Caco-2 (cell line): ENCODE measurements at regions not wholly inside any gene's neighbourhood (a gene's known extent, or its start where the extent isn't known, plus 50 kb on each side); places are given as distances from the start of the nearest gene placed in this dataset.

Source experiments
- BruUV-seq: library from RNA; stranded (reverse); fragments of 400-500 nt; replicated peaks from 2 replicates; lab custom pipeline; 2021; lab: Mats Ljungman, UMichigan
- CTCF ChIA-PET: fragments of 300-600 bp; sonication (Branson Sonifier 250); formaldehyde crosslinking; loops from one replicate; lab custom pipeline; 2022; ENCODE audit warnings: antibody characterized with exemption; lab: Charles Lee
- POLR2A ChIA-PET: fragments of 300-600 bp; sonication (Branson Sonifier 250); formaldehyde crosslinking; loops from one replicate; lab custom pipeline; 2022; ENCODE audit warnings: antibody characterized with exemption; lab: Charles Lee
- DNase-seq, 2 experiments: peaks; one replicate each; pipeline versions ENCODE4 v3.0.0 to v3.0.0-alpha.2; 2020 to 2022
- H3K27me3 ChIP-seq: replicated peaks from 2 replicates; pipeline ENCODE4 v1.6.0; 2011; ENCODE audit warnings: low read length; ENCODE audit not compliant: control insufficient read depth, insufficient read depth
- H3K36me3 ChIP-seq: 2 replicates; pipeline ENCODE4 v1.5.1; 2011; ENCODE audit warnings: low read length; ENCODE audit not compliant: control insufficient read depth, insufficient read depth
- H3K4me1 ChIP-seq: fragments of 250-450 bp; sonication (Bioruptor Pico); 2 replicates; pipeline ENCODE4 v1.5.1; 2020; ENCODE audit warnings: mild to moderate bottlenecking
- H3K4me3 ChIP-seq: 2 replicates; pipeline ENCODE4 v1.5.1; 2011; ENCODE audit warnings: low read depth, mild to moderate bottlenecking, control low read depth, low read length
- H3K9me3 ChIP-seq: fragments of 250-450 bp; sonication (Bioruptor Pico); 2 replicates; pipeline ENCODE4 v1.5.1; 2020; ENCODE audit warnings: mild to moderate bottlenecking, moderate library complexity
- H3K27ac Mint-ChIP-seq: one replicate; pipeline ENCODE4 v1.8.0; 2022; ENCODE audit warnings: mixed read lengths; ENCODE audit not compliant: unreplicated experiment
- H3K27me3 Mint-ChIP-seq: one replicate; pipeline ENCODE4 v1.8.0; 2022; ENCODE audit warnings: mixed read lengths; ENCODE audit not compliant: insufficient read depth, unreplicated experiment
- H3K36me3 Mint-ChIP-seq: one replicate; pipeline ENCODE4 v1.8.0; 2022; ENCODE audit warnings: mild to moderate bottlenecking, mixed read lengths; ENCODE audit not compliant: insufficient read depth, unreplicated experiment
- H3K4me1 Mint-ChIP-seq: one replicate; pipeline ENCODE4 v1.8.0; 2022; ENCODE audit warnings: low read depth, mixed read lengths; ENCODE audit not compliant: unreplicated experiment
- H3K4me3 Mint-ChIP-seq: one replicate; pipeline ENCODE4 v1.8.0; 2022; ENCODE audit warnings: mild to moderate bottlenecking, moderate library complexity, mixed read lengths; ENCODE audit not compliant: unreplicated experiment
- H3K9me3 Mint-ChIP-seq: one replicate; pipeline ENCODE4 v1.8.0; 2022; ENCODE audit warnings: mixed read lengths; ENCODE audit not compliant: unreplicated experiment
- CTCF ChIP-seq, 2 experiments: fragments of 200-600 bp in 1 of 2; IDR thresholded peaks; 1 replicate in 1 of 2; 2 replicates in 1 of 2; pipeline versions ENCODE4 v1.5.1 to v1.8.0; 2011 to 2022; ENCODE audit warnings: antibody characterized with exemption in 1 of 2, control low read depth in 1 of 2, inconsistent platforms in 1 of 2, low read depth in 1 of 2, low read length in 1 of 2, mild to moderate bottlenecking in 1 of 2, moderate library complexity in 1 of 2; ENCODE audit not compliant: insufficient read depth in 1 of 2, severe bottlenecking in 1 of 2, unreplicated experiment in 1 of 2
- intact Hi-C: fragments of 100-400 bp; cut with micrococcal nuclease; formaldehyde crosslinking; loops from one replicate; pipeline ENCODE4 v1.10.0; 2022; ENCODE audit not compliant: unreplicated experiment

DNA sequence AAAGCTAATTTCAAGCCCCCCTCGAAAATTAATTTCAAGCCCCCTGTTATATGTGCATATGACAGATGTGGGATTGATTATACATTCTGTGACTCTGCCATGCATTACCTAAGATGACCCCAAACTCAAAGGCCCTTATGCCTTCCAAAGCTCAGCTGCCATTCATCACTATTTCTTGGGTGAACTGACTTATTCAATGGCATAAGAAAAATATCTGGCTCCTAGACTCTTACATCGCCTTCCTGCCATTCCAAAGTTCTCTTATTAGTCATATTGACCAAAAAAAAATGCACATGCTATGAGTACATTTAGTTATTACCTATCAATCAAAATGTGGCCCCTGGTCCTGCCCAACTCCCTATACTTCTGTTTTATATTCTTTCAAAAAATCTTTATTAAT, 291.8 kb upstream of the CHAC2 start:
- intact Hi-C loops: no loop called here
- Mint-ChIP-seq H3K9me3 (no peaks in the 10 kb centered on the region), H3K27ac (no peak overlapping the region), H3K27me3 (peaks cover 10% of the 10 kb centered on the region), H3K4me3 (no peak overlapping the region), H3K4me1 (no peaks in the 10 kb centered on the region), H3K36me3 (no peaks in the 10 kb centered on the region)
- no peaks in the 10 kb centered on the region for H3K4me1 ChIP-seq
- ChIA-PET POLR2A (no interaction called here), CTCF (no interaction called here)
- BruUV-seq: no TSS peak
- no peaks in the 10 kb centered on the region for H3K9me3 ChIP-seq
- H3K36me3 ChIP-seq: no peaks in the 10 kb centered on the region
- H3K4me3 ChIP-seq: no peak overlapping the region
- no peak for DNase-seq
- TF ChIP-seq CTCF (IDR thresholded peaks at IDR 0.05; ENCODE audit: insufficient read depth in 1 of 2, low read depth in 1 of 2, low read length in 1 of 2, severe bottlenecking in 1 of 2, unreplicated experiment in 1 of 2): no peak
- H3K27me3 ChIP-seq: no peaks in the 10 kb centered on the region

- Mint-ChIP-seq H3K4me3 (no peak overlapping the region), H3K27ac (no peak overlapping the region), H3K9me3 (no peaks in the 10 kb centered on the region), H3K36me3 (no peaks in the 10 kb centered on the region), H3K4me1 (no peaks in the 10 kb centered on the region), H3K27me3 (peaks cover 11% of the 10 kb centered on the region)
- no peaks in the 10 kb centered on the region for H3K9me3 ChIP-seq
- intact Hi-C loops: no loop called here
- no peaks in the 10 kb centered on the region for H3K4me1 ChIP-seq
- H3K36me3 ChIP-seq: no peaks in the 10 kb centered on the region
- TF ChIP-seq CTCF (IDR thresholded peaks at IDR 0.05; ENCODE audit: insufficient read depth in 1 of 2, low read depth in 1 of 2, low read length in 1 of 2, severe bottlenecking in 1 of 2, unreplicated experiment in 1 of 2): no peak
- CTCF ChIA-PET: no interaction called here
- POLR2A ChIA-PET: no interaction called here
- BruUV-seq: no TSS peak
- DNase-seq: no peak
- no peak overlapping the region for H3K4me3 ChIP-seq
- no peaks in the 10 kb centered on the region for H3K27me3 ChIP-seq
Measured at GRCh38 chr2:53475321-53475720, 292.3 kb upstream of the CHAC2 start.

DNA sequence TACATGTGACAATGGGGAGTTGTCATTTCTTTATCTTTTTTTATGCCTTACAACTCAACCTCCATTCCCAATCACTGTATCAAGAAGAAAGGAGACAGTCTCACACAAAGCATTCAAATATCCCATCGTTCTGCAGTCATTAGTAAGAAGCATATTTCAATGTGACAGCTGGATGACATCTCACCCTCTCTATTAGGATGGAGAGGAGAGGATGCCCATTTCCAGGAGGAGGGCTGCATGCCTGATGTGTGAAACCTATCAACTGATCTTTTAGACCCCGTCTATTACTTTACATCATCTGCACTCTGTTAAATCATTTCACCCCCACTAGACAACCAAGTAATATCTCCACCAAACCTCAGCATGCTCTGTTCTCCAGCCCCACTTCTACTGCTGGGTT, 292.7 kb upstream of the CHAC2 start:
- BruUV-seq: no TSS peak
- H3K27me3 ChIP-seq: no peaks in the 10 kb centered on the region
- ChIA-PET POLR2A (no interaction called here), CTCF (no interaction called here)
- no peaks in the 10 kb centered on the region for H3K9me3 ChIP-seq
- H3K36me3 Mint-ChIP-seq: no peaks in the 10 kb centered on the region
- no peak for DNase-seq
- no peak overlapping the region for H3K4me3 ChIP-seq
- H3K9me3 Mint-ChIP-seq: no peaks in the 10 kb centered on the region
- no peak overlapping the region for H3K4me3 Mint-ChIP-seq
- peaks cover 11% of the 10 kb centered on the region for H3K27me3 Mint-ChIP-seq
- no peak overlapping the region for H3K27ac Mint-ChIP-seq
- no peaks in the 10 kb centered on the region for H3K4me1 ChIP-seq
- intact Hi-C loops: no loop called here
- no peaks in the 10 kb centered on the region for H3K36me3 ChIP-seq
- no peaks in the 10 kb centered on the region for H3K4me1 Mint-ChIP-seq
- no peak for TF ChIP-seq CTCF (IDR thresholded peaks at IDR 0.05; ENCODE audit: insufficient read depth in 1 of 2, low read depth in 1 of 2, low read length in 1 of 2, severe bottlenecking in 1 of 2, unreplicated experiment in 1 of 2)
